BLaER1 (cell line): ENCODE measurements at regions not wholly inside any gene's neighbourhood (a gene's known extent, or its start where the extent isn't known, plus 50 kb on each side); places are given as distances from the start of the nearest gene placed in this dataset.

Source experiments
- H3K27ac ChIP-seq: shearing (Covaris generic); formaldehyde crosslinking; 2 replicates; pipeline ENCODE4 v1.8.1; 2022
- H3K27me3 ChIP-seq: shearing (Covaris generic); formaldehyde crosslinking; 2 replicates; pipeline ENCODE4 v1.8.1; 2022
- H3K36me3 ChIP-seq: shearing (Covaris generic); formaldehyde crosslinking; 2 replicates; pipeline ENCODE4 v1.8.1; 2022
- H3K4me1 ChIP-seq: shearing (Covaris generic); formaldehyde crosslinking; 2 replicates; pipeline ENCODE4 v1.8.1; 2022
- H3K4me2 ChIP-seq: shearing (Covaris generic); formaldehyde crosslinking; 2 replicates; pipeline ENCODE4 v1.8.1; 2022
- H3K4me3 ChIP-seq: shearing (Covaris generic); formaldehyde crosslinking; 2 replicates; pipeline ENCODE4 v1.8.1; 2022
- H3K9ac ChIP-seq: shearing (Covaris generic); formaldehyde crosslinking; 2 replicates; pipeline ENCODE4 v1.8.1; 2022
- H3K9me3 ChIP-seq: shearing (Covaris generic); formaldehyde crosslinking; 2 replicates; pipeline ENCODE4 v1.8.1; 2022
- H4K20me1 ChIP-seq: shearing (Covaris generic); formaldehyde crosslinking; 2 replicates; pipeline ENCODE4 v1.8.1; 2022
- Cebpa-rat ChIP-seq: shearing (Covaris generic); IDR thresholded peaks from 2 replicates; pipeline ENCODE4 v1.8.1; 2022

- no peak overlapping the region for H3K4me2 ChIP-seq
- no peaks in the 10 kb centered on the region for H3K36me3 ChIP-seq
- no peaks in the 10 kb centered on the region for H3K4me1 ChIP-seq
- no peak overlapping the region for H3K27ac ChIP-seq
- no peak for TF ChIP-seq Cebpa-rat
- no peaks in the 10 kb centered on the region for H3K27me3 ChIP-seq
- H3K9ac ChIP-seq = no peak overlapping the region
- H4K20me1 ChIP-seq = no peaks in the 10 kb centered on the region
- H3K9me3 ChIP-seq = no peaks in the 10 kb centered on the region
- H3K4me3 ChIP-seq = no peak overlapping the region
These were observed 209.6 kb upstream of the PDE4D start for GRCh38 chr5:60102961-60103693.

DNA sequence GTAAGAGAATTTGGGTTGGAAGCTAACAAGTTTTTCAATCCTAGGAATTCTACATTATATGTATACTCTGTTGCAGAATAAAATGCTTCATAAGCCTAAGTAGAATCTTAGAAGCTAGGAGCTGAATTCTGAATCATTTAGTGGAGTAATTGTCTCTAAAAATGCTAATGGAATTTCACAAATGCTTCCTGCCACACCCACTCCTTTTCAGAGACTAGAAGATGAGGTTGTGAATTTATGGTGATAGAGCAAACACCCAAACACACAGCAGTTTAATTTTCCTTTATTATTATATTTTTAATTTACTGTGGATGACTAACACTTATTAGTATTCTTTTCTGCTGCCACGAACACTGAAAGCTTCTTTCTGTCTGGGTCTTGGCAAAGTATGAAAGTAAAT is 208.0 kb upstream of the PDE4D start:
- Histone ChIP-seq H3K9me3 (no peaks in the 10 kb centered on the region), H3K27me3 (no peaks in the 10 kb centered on the region), H3K4me1 (no peaks in the 10 kb centered on the region), H3K4me2 (no peak overlapping the region), H3K27ac (no peak overlapping the region), H3K36me3 (no peaks in the 10 kb centered on the region), H3K9ac (no peak overlapping the region), H3K4me3 (no peak overlapping the region), H4K20me1 (no peaks in the 10 kb centered on the region)
- no peak for TF ChIP-seq Cebpa-rat

DNA sequence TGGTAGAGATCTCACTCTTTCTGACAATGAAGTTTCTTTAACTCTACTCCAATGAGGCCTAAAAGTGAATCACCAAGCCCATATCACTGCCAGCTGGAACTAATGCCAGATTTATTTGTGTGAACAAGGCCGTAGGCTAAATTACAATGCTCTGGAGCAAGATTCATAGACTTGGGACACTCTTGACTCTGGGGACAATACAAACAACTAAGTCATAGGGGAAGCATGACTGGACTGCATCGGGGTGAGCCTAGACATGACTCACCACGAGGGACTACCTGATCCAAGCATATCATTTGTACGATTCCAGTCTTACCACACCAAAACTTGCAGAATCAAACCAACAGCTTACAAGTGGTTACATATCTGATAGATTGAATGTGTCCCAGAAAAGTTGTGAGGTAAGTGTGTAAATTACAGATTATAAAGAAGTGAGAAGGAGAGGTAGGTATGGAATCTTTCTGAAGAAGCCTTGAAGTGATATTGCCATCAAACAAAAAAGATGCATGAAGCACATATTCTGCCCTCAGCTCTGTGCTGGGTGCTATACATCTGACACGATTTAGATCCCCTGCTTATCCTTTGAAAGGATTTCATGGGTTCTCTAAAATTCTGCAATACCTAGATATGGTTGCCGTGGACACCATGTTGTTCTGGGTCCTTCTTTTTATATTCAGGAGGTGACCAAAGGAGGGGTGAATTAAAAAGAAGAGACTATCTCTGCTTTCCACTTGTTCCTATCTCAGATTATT is 199.3 kb upstream of the PDE4D start:
- no peak for TF ChIP-seq Cebpa-rat

GRCh38 chr5:60086583-60086982 is 193.1 kb upstream of the PDE4D start:
- TF ChIP-seq Cebpa-rat = no peak
- H3K9ac ChIP-seq = no peak overlapping the region
- H3K27ac ChIP-seq = no peak overlapping the region
- H3K4me3 ChIP-seq = no peak overlapping the region
- no peaks in the 10 kb centered on the region for H3K4me1 ChIP-seq
- H3K27me3 ChIP-seq = no peaks in the 10 kb centered on the region
- H3K4me2 ChIP-seq = no peak overlapping the region
- no peaks in the 10 kb centered on the region for H3K36me3 ChIP-seq
- peaks cover 15% of the 10 kb centered on the region for H3K9me3 ChIP-seq
- H4K20me1 ChIP-seq = no peaks in the 10 kb centered on the region

More for the DNA sequence above, 199.3 kb upstream of the PDE4D start:
- Histone ChIP-seq H4K20me1 (no peaks in the 10 kb centered on the region), H3K4me1 (no peaks in the 10 kb centered on the region), H3K36me3 (no peaks in the 10 kb centered on the region), H3K9ac (no peak overlapping the region), H3K9me3 (0 out of 2 replicates have a peak, but pooled peaks cover 3% of the 10 kb centered on the region), H3K4me2 (no peak overlapping the region), H3K27me3 (no peaks in the 10 kb centered on the region), H3K4me3 (no peak overlapping the region), H3K27ac (no peak overlapping the region)

DNA sequence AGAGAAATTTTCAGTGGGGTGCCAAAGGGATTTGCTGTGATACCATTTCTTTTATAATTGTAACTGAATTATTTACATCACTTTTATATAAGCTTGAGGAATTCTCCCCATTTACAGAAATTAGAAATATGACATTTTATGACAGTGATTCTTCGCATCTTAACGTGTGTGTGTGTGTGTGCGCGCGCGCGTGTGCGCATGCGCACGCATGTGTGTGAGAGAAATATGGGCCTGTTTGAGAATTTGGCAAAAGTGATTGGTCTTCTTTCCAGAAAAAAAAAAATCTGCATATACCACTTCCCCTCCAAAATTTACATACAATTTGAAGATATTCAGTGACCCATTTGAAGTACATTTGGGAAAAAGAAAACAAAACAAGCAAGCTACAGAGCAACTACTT is 190.7 kb upstream of the PDE4D start:
- no peak overlapping the region for H3K4me2 ChIP-seq
- TF ChIP-seq Cebpa-rat = no peak

GRCh38 chr5:60077292-60077691 is 183.8 kb upstream of the PDE4D start:
- TF ChIP-seq Cebpa-rat = no peak
- Histone ChIP-seq H3K4me2 (no peak overlapping the region), H3K36me3 (no peaks in the 10 kb centered on the region), H3K4me3 (no peak overlapping the region), H3K4me1 (no peaks in the 10 kb centered on the region), H3K9ac (no peak overlapping the region), H3K27me3 (no peaks in the 10 kb centered on the region), H4K20me1 (no peaks in the 10 kb centered on the region), H3K27ac (no peak overlapping the region), H3K9me3 (no peaks in the 10 kb centered on the region; the same call in 1 of the 2 replicates)

More for the DNA sequence above, 190.7 kb upstream of the PDE4D start:
- Histone ChIP-seq H3K9me3 (peaks cover 15% of the 10 kb centered on the region), H3K27me3 (no peaks in the 10 kb centered on the region), H3K36me3 (no peaks in the 10 kb centered on the region), H3K4me3 (no peak overlapping the region), H4K20me1 (no peaks in the 10 kb centered on the region), H3K27ac (no peak overlapping the region), H3K4me1 (no peaks in the 10 kb centered on the region), H3K9ac (no peak overlapping the region)

GRCh38 chr5:60076746-60077145 is 183.2 kb upstream of the PDE4D start:
- Histone ChIP-seq H3K36me3 (no peaks in the 10 kb centered on the region), H3K4me3 (no peak overlapping the region), H3K9me3 (no peaks in the 10 kb centered on the region; the same call in 1 of the 2 replicates), H3K9ac (no peak overlapping the region), H4K20me1 (no peaks in the 10 kb centered on the region), H3K4me1 (no peaks in the 10 kb centered on the region), H3K27ac (no peak overlapping the region), H3K27me3 (no peaks in the 10 kb centered on the region), H3K4me2 (no peak overlapping the region)
- no peak for TF ChIP-seq Cebpa-rat

GRCh38 chr5:60066502-60066901 is 173.0 kb upstream of the PDE4D start:
- no peak for TF ChIP-seq Cebpa-rat
- Histone ChIP-seq H3K4me2 (no peak overlapping the region), H3K36me3 (no peaks in the 10 kb centered on the region), H3K4me1 (no peaks in the 10 kb centered on the region), H3K9ac (no peak overlapping the region), H3K27ac (no peak overlapping the region), H3K27me3 (no peaks in the 10 kb centered on the region), H3K9me3 (no peaks in the 10 kb centered on the region), H4K20me1 (no peaks in the 10 kb centered on the region), H3K4me3 (no peak overlapping the region)

DNA sequence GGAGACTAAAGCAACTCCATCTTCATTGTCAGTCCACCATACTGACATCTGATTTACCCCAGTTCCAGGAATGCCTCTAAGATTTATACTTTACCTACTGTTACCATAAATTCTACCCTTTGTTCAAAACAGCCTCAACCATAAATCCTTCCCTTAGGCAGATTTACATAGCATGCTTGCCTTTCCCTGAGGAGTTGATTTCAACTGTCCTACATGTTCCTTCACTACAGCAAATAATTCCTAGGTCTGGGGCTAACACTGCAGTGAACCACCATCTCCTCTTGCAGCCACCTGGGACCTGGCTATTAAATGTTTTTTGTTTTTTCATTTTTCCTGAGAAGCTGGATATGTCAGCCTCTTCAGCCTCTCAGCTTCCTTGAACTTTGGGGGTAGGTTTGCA is 166.9 kb upstream of the PDE4D start:
- Histone ChIP-seq H3K4me1 (no peaks in the 10 kb centered on the region), H3K4me3 (no peak overlapping the region), H3K4me2 (no peak overlapping the region), H3K27ac (no peak overlapping the region), H3K9ac (no peak overlapping the region), H4K20me1 (no peaks in the 10 kb centered on the region), H3K36me3 (no peaks in the 10 kb centered on the region), H3K9me3 (no peaks in the 10 kb centered on the region), H3K27me3 (no peaks in the 10 kb centered on the region)
- TF ChIP-seq Cebpa-rat = no peak

- H4K20me1 ChIP-seq = no peaks in the 10 kb centered on the region
- no peak overlapping the region for H3K9ac ChIP-seq
- no peaks in the 10 kb centered on the region; the same call in 1 of the 2 replicates for H3K9me3 ChIP-seq
- H3K4me1 ChIP-seq = no peaks in the 10 kb centered on the region
- no peaks in the 10 kb centered on the region for H3K36me3 ChIP-seq
- no peak overlapping the region for H3K4me2 ChIP-seq
- H3K27me3 ChIP-seq = no peaks in the 10 kb centered on the region
- H3K27ac ChIP-seq = no peak overlapping the region
- H3K4me3 ChIP-seq = no peak overlapping the region
- no peak for TF ChIP-seq Cebpa-rat
These were observed 162.7 kb upstream of the PDE4D start for GRCh38 chr5:60056191-60056590.
